ENCODE measurements at regions not wholly inside any gene's neighbourhood (a gene's known extent, or its start where the extent isn't known, plus 50 kb on each side); places are given as distances from the start of the nearest gene placed in this dataset.
A peak's percentile ranks its signal among the peaks of the same experiment; 100 is the strongest.
"Not testable (repeated sequence)": the region's sequence is repeated elsewhere in the genome, so short reads cannot be mapped to it uniquely, and the experiment has no call there.

DNA sequence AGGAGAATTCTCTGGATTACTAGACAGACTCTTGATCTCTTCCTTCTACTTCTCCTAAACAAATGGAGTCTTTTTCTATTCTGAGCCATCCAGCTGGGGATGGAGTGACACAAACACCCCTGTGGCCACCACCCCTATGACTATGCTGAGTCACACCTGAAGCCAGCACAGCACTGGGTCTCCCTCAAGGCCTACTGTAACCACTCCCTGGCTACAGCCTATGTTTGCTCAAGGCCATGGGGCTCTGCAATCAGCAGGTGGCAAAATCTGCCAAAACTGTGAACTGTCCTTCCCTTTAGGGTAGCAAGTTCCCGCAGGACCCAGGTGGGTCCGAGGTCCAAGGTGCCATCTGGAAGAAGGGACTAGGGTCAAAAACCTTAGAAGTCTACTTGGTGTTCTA lies 132.3 kb downstream of the TINAG start:
- no peak for DNase-seq

DNA sequence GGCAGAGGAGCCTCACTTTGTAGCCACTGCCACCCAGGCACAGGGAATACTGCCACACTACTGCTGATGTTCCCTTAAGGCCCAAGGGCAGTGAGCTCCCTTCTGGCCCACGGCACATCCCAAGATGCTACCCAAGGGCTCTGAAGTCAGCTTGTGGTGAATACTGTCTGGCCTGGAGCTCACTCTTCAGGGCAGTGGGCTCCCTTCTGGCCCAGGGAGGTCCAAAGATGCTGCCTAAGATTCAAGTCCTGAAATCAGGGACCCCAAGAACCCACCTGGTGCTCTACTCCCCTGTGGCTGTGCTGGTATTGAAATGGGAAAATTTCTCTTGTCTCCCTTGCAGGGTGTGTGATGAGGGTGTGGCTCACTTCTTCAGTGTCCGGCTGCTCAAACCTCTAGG lies 132.8 kb downstream of the TINAG start:
- no peak for DNase-seq

DNA sequence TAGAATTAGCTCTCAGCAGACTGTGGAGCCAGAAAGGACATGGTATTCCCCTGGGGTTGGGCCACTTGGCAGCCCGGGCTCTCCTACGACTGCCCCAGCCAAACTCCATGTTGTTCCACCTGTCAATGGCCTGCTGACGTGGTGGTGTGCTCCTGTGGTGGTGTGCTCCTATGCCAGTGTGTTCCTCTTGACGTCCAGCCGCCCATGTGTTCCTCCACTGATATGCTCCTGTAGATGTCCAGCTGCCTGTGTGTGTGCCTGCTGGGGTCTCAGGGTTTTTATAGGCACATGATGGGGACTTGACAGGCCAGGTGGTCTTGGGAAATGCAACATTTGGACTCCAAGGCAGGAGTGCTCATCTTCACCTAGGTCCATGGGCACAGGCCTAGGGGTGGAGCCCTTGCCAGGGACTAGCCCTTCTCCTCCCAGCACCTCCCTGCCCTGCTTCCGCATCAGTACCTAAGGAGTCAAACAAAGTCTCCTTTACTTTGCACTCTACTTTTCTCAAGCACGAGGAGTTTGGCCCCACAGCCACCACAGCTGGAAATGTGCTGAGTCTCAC lies 133.5 kb downstream of the TINAG start:
- DNase-seq: no peak

DNA sequence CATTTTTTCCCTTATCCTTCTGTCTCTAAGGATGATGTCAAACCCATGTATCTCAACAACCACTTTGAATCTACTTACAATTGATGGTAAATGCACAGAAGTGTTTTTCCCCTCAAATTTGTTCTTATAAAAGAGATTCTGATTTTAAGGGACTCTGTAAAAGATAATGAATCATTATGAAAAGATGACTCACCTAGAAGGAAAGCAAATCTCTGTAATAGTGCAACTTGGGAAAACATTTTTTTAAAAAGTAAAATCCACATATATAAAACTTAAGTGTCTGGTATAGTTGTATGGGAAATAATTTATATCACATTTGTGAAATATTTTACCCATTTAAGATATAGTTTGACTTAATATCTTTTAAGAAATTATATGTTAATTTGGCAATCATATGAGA lies 137.0 kb downstream of the TINAG start:
- DNase-seq: no peak

DNA sequence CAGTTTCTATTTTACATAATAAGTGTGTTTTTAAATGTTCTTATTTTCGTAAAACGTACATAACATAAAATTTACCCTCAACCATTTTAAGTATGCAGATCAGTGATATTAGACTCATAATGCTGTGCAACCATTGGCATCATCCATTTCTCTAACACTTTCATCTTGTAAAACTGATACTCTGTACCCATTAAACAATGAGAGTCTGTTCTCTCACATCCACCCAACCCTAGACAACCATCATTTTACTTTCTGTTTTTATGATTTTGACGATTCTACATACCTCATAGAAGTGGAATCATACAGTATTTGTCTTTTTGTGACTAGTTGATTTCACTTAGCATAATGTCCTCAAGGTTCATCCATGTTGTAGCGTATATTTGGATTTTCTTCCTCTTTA lies 140.4 kb downstream of the TINAG start:
- no peak for DNase-seq

DNA sequence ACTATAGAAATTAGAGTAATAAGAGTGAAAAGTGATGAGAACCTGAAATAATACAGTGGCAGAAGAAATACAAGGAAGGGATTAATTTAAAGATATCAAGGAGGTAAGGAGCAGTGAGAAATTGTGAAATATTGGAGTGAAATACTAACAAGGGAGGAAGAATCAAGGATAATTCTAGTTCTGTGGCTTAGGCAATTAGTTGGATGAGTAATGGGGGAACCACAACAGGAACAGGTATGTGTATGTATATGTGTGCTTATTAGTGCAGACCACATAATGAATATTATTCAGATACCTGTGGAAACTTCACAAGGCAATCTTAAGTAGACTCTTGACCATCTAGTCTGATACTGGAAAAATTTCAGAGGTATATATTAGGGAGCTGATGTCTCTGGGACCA lies 143.3 kb downstream of the TINAG start:
- no peak for DNase-seq

DNA sequence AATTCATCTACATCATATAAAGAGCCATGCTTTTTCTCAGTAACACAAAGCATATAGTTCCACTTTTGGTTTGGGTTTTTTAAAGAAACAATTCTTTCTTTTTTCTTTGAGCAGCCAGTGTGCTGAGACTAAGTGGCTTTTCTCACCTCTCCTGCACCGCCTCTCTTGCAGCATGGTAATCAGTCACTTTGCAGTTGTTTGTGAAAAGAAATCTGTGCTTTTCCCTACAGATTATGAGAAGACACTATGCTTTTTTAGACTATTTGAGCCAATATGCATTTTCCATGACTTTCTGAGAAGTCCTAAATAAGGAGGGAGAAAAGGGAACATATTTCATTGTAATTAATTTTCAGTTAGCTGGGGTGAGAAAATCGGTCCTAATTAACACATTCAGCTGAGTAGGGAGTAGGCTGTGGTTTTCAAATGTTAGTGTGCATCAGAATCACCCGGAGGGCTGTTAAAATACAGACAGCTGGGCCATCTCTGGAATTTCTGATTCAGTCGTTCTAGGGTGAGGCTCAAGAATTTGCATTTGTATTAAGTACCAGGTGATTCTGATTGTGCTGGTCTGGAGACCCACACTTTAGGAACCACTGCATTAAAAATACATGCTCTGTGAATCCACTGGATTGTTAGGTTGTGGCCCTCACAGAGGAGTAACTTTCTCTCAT lies 155.2 kb downstream of the TINAG start:
- no peak for DNase-seq

DNA sequence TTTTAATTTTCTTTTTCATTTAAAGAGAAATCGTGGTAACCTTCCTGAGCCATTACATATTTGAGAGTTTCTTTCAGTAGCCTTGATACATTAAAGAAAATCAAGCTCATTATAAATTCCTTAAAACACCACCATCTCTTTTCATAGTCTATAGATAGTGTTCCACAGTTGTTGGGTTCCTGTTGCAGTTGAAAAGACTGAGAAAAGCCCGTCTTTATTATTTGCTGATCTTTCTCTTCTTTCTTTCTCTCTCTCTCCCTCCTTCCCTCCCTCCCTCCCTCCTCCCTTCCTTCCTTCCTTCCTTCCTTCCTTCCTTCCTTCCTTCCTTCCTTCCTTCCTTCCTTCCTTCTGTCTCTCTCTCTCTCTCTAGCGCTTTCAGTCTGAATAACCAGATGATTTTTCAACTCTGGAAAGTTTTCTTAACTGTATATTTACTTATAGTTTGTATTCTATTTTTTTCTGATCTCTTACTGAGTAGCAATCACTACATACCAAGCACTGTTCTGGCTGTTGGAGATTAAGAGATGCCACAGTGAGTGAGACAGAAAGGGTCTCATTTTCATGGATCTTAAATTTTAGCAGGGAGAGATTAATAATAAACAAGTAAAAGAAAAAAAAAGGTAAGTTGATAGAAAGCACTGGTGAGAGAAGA lies 157.5 kb downstream of the TINAG start:
- no peak for DNase-seq

DNA sequence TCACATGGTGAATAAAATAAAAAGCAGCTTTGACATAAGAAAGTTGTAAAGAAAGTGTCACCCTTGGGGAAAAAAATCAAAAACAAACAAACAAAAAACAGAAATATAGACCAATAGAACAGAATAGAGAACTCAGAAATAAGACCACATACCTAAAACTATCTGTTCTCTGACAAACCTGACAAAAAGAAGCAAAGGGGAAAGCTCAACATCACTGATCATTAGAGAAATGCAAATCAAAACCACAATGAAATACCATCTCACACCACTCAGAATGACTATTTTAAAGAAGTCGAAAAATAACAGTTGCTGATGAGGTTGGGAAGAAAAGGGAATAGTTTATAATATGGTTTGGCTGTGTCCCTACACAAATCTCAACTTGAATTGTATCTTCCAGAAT lies 159.1 kb downstream of the TINAG start:
- DNase-seq: no peak

DNA sequence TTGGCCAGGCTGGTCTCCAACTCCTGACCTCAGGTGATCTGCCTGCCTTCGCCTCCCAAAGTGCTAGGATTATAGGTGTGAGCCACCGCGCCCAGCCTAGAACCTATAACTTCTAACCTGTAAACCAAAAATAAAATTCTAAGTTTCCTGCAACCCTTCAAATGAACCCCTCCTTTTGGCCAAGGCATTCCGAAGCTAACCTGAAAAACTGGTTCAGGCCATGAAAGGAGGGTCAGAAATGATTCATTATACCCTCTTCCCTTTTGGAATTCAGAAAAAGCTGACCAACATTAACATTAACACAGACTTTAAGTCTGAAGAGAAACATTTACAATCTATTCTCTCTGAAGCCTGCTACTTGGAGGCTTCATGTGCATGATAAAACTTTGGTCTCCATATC lies 165.1 kb downstream of the TINAG start:
- no peak for DNase-seq

DNA sequence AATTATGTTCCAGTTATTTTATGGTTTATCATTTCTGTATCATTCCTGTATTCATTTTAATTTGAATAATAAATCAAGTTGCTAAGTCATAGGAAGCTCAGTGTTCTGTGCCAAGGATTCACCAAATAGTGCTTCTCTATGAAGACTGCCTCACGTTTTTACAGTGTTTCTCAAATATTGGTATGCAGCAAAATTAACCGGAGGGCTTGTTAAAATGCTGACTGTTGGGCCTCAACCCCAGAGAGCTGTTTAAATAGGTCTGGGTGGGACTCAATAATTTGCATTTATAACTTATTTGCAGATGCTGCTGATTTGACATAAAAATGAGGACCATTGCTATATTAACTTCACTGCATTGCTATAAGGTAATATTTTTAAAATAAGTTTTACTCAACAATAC lies 166.7 kb downstream of the TINAG start:
- DNase-seq: no peak

DNA sequence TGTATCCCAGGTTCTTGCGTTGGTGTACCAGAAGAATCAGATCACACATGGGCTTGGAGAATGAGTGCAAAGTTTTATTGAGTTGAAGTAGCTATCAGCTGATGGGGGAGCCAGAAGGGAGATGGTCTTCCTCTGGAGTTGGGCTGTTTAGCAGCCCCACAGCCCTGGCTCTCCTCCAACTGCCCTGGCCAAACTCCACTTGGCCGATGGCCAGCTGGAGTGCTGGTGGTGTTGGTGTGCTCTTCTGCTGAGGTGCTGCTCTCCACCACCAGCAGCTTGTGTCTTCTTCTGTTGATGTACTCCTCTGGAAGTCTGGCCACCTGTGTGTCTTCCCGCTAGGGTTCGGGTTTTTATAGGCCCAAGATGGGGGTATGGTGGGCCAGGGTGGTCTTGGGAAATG lies 172.8 kb downstream of the TINAG start:
- no peak for DNase-seq

DNA sequence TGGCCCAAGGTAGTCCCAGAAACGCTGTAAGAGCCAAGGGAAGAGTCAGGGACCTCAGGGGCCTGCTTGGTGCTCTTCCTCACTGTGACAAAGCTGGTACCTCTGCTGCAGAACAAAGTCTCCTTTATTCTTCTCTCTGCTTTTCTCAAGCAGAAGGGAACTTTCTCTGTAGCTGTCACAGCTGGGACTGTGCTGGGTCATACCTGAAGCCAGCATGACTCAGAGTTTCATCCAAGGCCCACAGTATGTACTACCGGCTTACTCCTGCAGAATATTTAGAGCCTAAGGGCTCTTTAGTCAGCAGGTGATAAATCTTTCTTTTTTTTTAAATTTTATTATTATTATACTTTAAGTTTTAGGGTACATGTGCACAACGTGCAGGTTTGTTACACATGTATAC lies 183.2 kb downstream of the TINAG start:
- DNase-seq: no peak

DNA sequence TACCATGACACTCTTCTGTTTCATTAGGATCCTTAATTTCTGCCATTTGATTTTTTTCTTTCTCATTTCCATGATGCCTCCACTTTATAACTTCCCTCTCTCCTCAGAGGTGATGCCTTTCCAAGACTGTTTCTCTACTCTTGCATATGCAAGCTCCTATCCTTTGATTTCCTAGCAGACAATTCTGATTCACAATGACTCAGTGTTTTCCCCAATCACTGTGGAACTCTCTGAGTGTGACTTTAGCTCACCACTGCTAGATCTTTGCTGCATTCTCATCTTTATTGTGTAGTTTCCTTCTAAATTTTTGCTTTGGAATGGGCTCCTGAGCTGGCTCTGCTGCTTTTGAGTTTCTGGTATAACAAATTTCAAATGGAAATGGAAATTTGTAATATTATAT lies 184.9 kb downstream of the TINAG start:
- no peak for DNase-seq

DNA sequence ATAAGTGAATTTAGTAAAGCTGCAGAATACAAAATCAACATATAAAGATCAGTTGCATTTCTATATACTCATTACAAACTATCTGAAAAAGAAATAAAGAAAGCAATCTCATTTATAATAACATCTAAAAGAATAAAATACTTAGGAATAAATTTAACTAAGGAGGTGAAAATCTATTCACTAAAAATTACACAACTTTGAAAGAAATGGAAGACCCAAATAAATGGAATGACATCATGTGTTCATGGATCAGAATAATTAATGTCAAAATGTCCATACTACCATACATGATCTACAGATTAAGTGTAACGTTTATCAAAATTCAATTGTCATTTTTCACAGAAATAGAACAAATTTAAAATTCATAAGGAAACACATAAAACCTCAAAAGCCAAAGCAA lies 194.9 kb downstream of the TINAG start:
- DNase-seq: no peak

DNA sequence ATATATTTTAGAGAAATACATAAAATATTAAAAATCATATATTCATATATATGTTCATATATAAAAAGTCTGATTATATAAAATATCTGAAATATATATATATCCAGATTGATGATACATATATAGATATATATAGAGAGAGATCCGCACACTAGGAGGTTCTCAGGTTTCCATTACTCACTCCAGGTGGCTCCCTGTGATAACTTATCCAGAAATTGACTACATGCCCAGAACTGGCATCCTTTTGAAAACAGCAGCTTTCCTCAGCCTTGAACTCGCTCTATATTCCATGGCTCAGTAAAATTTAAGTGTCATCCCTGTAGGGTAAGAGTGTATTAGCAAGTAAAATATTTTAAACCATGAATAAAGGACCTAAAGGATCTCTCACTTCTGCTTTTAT lies 206.8 kb downstream of the TINAG start:
- DNase-seq: peak; percentile 30

DNA sequence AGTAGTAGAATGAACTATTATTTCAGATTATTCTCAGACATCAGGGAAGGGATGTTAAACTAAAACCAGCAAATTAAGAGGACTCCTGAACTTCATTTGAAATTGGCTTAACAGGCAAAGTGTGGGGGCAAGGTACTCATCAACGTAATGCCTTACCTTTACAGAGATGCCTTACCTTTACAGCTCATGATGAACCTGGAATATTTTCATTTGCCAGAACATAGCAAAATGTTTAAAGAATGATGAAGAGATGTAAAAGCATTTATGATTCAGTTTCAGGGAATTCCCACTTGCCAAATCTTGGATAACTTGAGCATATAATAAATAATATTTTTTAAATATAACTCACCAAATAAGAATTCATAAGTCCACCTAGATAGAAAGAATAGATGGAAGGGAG lies 207.5 kb downstream of the TINAG start:
- DNase-seq: no peak

DNA sequence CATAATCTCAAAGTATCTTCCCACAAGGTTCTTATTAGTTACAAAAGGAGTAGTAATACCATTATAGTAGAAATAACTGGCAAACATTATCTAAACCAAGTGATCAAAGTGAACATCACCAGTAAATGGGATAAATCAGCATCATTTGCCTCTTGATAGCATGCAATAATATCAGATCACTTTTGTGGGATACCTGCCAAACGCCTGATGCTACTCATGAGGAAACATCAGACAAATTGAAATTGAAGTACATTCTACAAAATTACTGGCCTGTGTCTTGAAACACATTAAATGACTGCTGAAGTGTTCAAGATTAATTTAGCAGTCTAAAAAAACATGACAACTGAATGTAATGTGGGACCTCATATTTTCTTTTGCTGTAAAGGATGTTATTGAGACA lies 208.1 kb downstream of the TINAG start:
- no peak for DNase-seq

DNA sequence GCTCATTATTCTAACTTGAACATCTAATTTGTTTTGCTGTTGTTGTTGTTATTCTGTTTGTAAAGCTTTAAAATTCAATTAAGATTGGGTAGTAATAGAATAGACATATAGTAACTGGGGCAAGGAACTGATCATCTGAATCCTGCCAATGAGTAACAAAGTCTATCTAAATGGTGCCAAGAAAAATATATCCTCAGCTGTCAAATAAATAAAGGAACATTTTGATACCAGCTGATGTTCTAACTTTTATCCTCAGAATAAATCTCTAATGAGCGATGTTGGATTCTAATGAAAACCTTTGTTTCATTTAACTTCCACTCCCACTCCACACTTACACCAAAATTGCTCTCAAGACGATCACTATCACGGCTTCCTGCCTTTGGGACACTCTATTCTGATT lies 210.9 kb downstream of the TINAG start:
- DNase-seq: no peak

DNA sequence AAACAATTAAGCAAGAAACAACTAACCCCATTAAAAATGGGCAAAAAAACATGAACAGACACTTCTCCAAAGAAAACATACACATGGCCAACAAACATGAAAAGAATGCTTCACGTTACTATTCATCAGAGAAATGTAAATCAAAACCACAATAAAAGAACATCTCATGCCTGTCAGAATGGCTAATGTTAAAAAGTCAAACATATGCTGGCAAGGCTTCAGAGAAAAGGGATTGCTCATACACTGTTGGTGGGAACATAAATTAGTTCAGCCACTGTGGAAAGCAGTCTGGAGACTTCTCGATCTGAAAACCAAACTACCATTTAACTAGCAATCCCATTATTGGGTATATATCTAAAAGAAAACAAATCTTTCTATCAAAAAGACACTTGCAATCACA lies 217.5 kb downstream of the TINAG start:
- no peak for DNase-seq

DNA sequence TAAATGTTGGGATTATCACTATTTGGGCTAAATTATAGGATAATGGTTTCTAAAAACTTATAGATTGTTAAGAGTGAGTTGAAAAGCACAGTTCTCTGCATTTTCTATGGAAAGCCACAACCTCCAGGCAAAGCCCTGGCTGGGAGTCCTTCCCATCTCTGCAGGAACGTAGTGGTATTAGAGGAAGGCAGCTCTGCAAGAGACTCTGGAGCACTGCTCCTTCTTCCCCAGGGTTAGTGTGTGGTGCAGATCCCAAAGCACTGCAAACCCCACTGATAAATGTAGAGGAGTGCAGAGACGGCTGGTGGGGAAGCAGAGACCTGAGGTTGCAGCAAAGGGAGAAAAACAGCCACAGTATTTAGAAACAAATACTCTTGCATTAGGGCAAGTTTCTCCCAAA lies 225.3 kb downstream of the TINAG start:
- DNase-seq: no peak

DNA sequence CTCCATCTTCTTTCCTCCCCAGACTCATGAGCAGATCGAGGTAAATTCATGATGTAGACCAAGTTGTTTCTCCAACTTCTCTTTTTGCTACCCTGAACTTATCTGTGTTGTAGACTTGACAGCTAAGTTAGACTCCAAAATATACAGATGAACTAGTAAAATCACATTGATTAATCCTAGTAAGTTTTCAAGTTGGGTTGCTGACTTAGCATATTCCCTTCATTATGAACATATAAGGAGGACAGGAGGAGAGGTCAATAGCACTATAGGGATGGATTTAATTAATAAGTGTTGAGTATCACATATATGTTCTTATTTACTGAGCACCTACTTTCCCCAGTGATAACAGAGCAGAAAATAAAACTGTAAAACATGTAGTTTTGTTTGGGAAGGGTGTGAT lies 227.3 kb downstream of the TINAG start:
- no peak for DNase-seq

DNA sequence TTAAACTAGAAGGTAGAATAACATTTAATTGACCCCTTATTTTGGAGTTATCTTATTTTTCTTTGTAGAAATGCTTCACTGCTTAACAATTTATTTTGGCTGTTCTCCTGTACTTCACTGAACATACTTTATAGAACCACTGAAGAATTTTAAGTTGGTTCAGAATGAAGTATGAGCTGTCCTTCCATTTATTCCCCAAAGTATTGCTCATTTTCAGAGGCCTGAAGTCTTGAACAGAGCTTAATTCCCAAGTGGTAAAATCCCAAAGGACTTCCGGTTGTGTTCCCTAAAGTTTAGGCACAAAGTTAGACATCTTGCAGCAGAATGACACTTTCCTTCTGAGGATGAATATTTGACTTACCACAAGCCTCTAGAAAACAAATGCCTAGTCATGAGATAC lies 233.3 kb downstream of the TINAG start:
- DNase-seq: no peak

DNA sequence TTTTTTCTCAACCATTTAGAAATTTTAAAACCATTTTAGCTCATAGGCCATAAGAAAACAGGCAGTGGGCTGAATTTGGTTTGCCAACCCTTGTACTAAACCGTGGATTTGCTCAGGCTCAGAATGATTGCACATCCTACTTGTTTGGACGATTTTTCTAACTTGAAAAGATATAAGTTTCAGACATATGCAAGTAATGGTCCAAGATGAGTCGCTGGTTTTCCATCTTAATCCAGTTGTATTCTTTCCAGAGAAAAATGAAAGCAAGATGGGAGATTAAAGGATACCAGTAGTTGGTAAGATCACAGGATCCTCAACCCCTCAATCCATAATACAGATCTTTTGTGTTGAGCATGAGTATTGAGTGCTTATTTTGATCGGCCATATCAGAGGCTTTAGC lies 250.9 kb downstream of the TINAG start:
- no peak for DNase-seq

DNA sequence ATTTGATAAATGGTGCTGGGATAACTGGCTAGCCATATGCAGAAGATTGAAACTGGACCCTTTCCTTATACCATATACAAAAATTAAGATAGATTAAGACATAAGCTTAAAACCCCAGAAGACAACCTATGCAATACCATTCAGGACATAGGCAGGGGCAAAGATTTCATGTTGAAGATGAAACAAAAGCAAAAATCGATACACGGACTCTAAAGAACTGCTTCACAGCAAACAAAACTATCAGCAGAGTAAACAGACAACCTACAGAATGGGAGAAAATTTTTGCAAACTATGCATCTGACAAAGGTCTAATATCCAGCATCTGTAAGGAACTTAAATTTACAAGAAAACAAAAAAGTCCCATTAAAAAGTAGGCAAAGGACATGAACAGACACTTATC lies 255.9 kb downstream of the TINAG start:
- DNase-seq: not testable (repeated sequence)

All from NCI-H510A treated with DMSO at 0.1 percent for 48 hours (cell line).